ENCODE measurements at regions not wholly inside any gene's neighbourhood (a gene's known extent, or its start where the extent isn't known, plus 50 kb on each side); places are given as distances from the start of the nearest gene placed in this dataset.

DNA sequence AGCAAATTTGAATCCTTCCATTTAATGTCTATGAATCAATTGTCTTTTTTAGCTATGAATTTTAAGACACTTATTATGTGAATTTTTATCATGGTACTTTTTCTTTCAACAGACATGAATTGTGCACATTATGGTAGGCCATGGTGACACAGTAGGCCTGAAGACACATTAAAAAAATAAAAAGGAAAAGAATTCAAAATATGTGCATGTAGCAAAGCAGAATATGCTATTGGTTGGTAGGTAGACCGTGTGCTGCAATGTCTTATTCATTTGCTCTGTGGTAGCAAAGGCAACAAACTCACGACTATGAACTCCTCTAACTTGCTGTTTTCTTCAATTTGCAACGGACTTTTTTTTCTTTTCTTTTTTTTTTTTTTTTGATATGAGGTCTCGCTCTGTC, 50.0 kb upstream of the EPHA3 start:
- H3F3A ChIP-seq (replicated peaks; ENCODE audit: low read depth): no peaks in the 10 kb centered on the region
- no peaks in the 10 kb centered on the region for H3K79me2 ChIP-seq (replicated peaks; ENCODE audit: insufficient read depth)
- DNase-seq (ENCODE audit: low spot score) (no peak), ATAC-seq (no peak)
- peaks cover 4% of the 10 kb centered on the region; the same call in 2 of the 3 replicates for H3K4me1 Mint-ChIP-seq
- H3K4me3 Mint-ChIP-seq: no peak overlapping the region
- H3K27me3 ChIP-seq (ENCODE audit: insufficient read depth): no peaks in the 10 kb centered on the region
- TF ChIP-seq EZH2phosphoT487 (IDR thresholded peaks at IDR 0.05; ENCODE audit: unreplicated experiment) (no peak), NANOG (IDR thresholded peaks at IDR 0.05; ENCODE audit: borderline replicate concordance) (no peak), ZNF114 (CRISPR knock-in tag; IDR thresholded peaks at IDR 0.05) (no peak), JUNB (IDR thresholded peaks at IDR 0.05; ENCODE audit: unreplicated experiment) (no peak), STAT1 (IDR thresholded peaks at IDR 0.05; ENCODE audit: unreplicated experiment) (no peak), POLR2AphosphoS5 (IDR thresholded peaks at IDR 0.05; ENCODE audit: low read depth) (no peak), EZH2 (IDR thresholded peaks at IDR 0.05; ENCODE audit: low read depth, unreplicated experiment) (no peak), ZNF331 (CRISPR knock-in tag; IDR thresholded peaks at IDR 0.05; ENCODE audit: low read depth) (no peak)
- TF ChIP-seq, protein P1, sequence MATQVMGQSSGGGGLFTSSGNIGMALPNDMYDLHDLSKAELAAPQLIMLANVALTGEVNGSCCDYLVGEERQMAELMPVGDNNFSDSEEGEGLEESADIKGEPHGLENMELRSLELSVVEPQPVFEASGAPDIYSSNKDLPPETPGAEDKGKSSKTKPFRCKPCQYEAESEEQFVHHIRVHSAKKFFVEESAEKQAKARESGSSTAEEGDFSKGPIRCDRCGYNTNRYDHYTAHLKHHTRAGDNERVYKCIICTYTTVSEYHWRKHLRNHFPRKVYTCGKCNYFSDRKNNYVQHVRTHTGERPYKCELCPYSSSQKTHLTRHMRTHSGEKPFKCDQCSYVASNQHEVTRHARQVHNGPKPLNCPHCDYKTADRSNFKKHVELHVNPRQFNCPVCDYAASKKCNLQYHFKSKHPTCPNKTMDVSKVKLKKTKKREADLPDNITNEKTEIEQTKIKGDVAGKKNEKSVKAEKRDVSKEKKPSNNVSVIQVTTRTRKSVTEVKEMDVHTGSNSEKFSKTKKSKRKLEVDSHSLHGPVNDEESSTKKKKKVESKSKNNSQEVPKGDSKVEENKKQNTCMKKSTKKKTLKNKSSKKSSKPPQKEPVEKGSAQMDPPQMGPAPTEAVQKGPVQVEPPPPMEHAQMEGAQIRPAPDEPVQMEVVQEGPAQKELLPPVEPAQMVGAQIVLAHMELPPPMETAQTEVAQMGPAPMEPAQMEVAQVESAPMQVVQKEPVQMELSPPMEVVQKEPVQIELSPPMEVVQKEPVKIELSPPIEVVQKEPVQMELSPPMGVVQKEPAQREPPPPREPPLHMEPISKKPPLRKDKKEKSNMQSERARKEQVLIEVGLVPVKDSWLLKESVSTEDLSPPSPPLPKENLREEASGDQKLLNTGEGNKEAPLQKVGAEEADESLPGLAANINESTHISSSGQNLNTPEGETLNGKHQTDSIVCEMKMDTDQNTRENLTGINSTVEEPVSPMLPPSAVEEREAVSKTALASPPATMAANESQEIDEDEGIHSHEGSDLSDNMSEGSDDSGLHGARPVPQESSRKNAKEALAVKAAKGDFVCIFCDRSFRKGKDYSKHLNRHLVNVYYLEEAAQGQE (IDR thresholded peaks at IDR 0.05; ENCODE audit: unreplicated experiment): no peak
- TF ChIP-seq, protein P2, sequence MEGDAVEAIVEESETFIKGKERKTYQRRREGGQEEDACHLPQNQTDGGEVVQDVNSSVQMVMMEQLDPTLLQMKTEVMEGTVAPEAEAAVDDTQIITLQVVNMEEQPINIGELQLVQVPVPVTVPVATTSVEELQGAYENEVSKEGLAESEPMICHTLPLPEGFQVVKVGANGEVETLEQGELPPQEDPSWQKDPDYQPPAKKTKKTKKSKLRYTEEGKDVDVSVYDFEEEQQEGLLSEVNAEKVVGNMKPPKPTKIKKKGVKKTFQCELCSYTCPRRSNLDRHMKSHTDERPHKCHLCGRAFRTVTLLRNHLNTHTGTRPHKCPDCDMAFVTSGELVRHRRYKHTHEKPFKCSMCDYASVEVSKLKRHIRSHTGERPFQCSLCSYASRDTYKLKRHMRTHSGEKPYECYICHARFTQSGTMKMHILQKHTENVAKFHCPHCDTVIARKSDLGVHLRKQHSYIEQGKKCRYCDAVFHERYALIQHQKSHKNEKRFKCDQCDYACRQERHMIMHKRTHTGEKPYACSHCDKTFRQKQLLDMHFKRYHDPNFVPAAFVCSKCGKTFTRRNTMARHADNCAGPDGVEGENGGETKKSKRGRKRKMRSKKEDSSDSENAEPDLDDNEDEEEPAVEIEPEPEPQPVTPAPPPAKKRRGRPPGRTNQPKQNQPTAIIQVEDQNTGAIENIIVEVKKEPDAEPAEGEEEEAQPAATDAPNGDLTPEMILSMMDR (conservative IDR thresholded peaks at IDR 0.05; ENCODE audit: low read depth in 2 of 2): no peak
- TF ChIP-seq, protein P3, sequence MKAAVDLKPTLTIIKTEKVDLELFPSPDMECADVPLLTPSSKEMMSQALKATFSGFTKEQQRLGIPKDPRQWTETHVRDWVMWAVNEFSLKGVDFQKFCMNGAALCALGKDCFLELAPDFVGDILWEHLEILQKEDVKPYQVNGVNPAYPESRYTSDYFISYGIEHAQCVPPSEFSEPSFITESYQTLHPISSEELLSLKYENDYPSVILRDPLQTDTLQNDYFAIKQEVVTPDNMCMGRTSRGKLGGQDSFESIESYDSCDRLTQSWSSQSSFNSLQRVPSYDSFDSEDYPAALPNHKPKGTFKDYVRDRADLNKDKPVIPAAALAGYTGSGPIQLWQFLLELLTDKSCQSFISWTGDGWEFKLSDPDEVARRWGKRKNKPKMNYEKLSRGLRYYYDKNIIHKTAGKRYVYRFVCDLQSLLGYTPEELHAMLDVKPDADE (IDR thresholded peaks at IDR 0.05): no peak
- TF ChIP-seq, protein P4, sequence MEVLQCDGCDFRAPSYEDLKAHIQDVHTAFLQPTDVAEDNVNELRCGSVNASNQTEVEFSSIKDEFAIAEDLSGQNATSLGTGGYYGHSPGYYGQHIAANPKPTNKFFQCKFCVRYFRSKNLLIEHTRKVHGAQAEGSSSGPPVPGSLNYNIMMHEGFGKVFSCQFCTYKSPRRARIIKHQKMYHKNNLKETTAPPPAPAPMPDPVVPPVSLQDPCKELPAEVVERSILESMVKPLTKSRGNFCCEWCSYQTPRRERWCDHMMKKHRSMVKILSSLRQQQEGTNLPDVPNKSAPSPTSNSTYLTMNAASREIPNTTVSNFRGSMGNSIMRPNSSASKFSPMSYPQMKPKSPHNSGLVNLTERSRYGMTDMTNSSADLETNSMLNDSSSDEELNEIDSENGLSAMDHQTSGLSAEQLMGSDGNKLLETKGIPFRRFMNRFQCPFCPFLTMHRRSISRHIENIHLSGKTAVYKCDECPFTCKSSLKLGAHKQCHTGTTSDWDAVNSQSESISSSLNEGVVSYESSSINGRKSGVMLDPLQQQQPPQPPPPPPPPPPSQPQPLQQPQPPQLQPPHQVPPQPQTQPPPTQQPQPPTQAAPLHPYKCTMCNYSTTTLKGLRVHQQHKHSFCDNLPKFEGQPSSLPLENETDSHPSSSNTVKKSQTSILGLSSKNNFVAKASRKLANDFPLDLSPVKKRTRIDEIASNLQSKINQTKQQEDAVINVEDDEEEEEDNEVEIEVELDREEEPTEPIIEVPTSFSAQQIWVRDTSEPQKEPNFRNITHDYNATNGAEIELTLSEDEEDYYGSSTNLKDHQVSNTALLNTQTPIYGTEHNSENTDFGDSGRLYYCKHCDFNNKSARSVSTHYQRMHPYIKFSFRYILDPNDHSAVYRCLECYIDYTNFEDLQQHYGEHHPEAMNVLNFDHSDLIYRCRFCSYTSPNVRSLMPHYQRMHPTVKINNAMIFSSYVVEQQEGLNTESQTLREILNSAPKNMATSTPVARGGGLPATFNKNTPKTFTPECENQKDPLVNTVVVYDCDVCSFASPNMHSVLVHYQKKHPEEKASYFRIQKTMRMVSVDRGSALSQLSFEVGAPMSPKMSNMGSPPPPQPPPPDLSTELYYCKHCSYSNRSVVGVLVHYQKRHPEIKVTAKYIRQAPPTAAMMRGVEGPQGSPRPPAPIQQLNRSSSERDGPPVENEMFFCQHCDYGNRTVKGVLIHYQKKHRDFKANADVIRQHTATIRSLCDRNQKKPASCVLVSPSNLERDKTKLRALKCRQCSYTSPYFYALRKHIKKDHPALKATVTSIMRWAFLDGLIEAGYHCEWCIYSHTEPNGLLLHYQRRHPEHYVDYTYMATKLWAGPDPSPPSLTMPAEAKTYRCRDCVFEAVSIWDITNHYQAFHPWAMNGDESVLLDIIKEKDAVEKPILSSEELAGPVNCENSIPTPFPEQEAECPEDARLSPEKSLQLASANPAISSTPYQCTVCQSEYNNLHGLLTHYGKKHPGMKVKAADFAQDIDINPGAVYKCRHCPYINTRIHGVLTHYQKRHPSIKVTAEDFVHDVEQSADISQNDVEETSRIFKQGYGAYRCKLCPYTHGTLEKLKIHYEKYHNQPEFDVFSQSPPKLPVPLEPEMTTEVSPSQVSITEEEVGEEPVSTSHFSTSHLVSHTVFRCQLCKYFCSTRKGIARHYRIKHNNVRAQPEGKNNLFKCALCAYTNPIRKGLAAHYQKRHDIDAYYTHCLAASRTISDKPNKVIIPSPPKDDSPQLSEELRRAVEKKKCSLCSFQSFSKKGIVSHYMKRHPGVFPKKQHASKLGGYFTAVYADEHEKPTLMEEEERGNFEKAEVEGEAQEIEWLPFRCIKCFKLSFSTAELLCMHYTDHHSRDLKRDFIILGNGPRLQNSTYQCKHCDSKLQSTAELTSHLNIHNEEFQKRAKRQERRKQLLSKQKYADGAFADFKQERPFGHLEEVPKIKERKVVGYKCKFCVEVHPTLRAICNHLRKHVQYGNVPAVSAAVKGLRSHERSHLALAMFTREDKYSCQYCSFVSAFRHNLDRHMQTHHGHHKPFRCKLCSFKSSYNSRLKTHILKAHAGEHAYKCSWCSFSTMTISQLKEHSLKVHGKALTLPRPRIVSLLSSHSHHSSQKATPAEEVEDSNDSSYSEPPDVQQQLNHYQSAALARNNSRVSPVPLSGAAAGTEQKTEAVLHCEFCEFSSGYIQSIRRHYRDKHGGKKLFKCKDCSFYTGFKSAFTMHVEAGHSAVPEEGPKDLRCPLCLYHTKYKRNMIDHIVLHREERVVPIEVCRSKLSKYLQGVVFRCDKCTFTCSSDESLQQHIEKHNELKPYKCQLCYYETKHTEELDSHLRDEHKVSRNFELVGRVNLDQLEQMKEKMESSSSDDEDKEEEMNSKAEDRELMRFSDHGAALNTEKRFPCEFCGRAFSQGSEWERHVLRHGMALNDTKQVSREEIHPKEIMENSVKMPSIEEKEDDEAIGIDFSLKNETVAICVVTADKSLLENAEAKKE (CRISPR knock-in tag; IDR thresholded peaks at IDR 0.05): no peak
- H3K4me2 ChIP-seq: no peak overlapping the region
- H3K4me1 ChIP-seq (ENCODE audit: insufficient read depth): no peaks in the 10 kb centered on the region; the same call in 1 of the 2 replicates
- H3K9me2 ChIP-seq (ENCODE audit: insufficient read depth): peaks cover 10% of the 10 kb centered on the region; the same call in 1 of the 2 replicates
- H3K36me3 Mint-ChIP-seq (ENCODE audit: low read depth): no peaks in the 10 kb centered on the region
- no peak overlapping the region for H3K4me3 ChIP-seq
- no peak overlapping the region for H3K27ac Mint-ChIP-seq
- H3K27ac ChIP-seq (ENCODE audit: low read depth): no peak overlapping the region
- no peaks in the 10 kb centered on the region for H3K36me3 ChIP-seq (ENCODE audit: insufficient read depth)
- no peaks in the 10 kb centered on the region for H4K20me1 ChIP-seq (replicated peaks; ENCODE audit: insufficient read depth)
- H2AFZ ChIP-seq: no peak overlapping the region
- H3K9me3 Mint-ChIP-seq: no peaks in the 10 kb centered on the region
- no peaks in the 10 kb centered on the region for H3K27me3 Mint-ChIP-seq (ENCODE audit: insufficient read depth, low read depth, poor library complexity)

Measured in GM23338 (cell line).